Kidney (tissue), 13 donors: ENCODE measurements at regions not wholly inside any gene's neighbourhood (a gene's known extent, or its start where the extent isn't known, plus 50 kb on each side); places are given as distances from the start of the nearest gene placed in this dataset.

Experiments used
- DNase-seq, 5 donors: peaks; one replicate each; pipeline ENCODE4 v3.0.0-alpha.2; 2013 to 2020
- FAIRE-seq: peaks from 2 replicates; lab custom pipeline; 2012; peaks lifted over from hg19 to GRCh38; lab: Jason Lieb, UNC
- H3K27ac ChIP-seq, 2 donors: one replicate each; pipeline ENCODE4 v1.7.0; 2013; ENCODE audit warnings: low read depth in 2 of 2, low read length in 2 of 2, inconsistent platforms in 1 of 2
- H3K27me3 ChIP-seq: one replicate; pipeline ENCODE4 v1.7.1; 2013; ENCODE audit warnings: low read length, inconsistent platforms; ENCODE audit not compliant: control insufficient read depth, insufficient read depth
- H3K36me3 ChIP-seq, 3 donors: one replicate each; pipeline versions ENCODE4 v1.7.0 to v1.7.1; 2013; ENCODE audit warnings: low read length in 3 of 3, control low read depth in 1 of 3, inconsistent platforms in 1 of 3; ENCODE audit not compliant: insufficient read depth in 3 of 3, control insufficient read depth in 2 of 3
- H3K4me1 ChIP-seq, 3 donors: one replicate each; pipeline versions ENCODE4 v1.7.0 to v1.7.1; 2013; ENCODE audit warnings: low read length in 3 of 3, inconsistent platforms in 1 of 3, low read depth in 1 of 3; ENCODE audit not compliant: control insufficient read depth in 2 of 3, insufficient read depth in 2 of 3
- H3K4me3 ChIP-seq, 3 donors: one replicate each; pipeline versions ENCODE4 v1.7.0 to v1.8.1; 2013; ENCODE audit warnings: low read length in 3 of 3, control low read depth in 1 of 3, inconsistent platforms in 1 of 3
- H3K9ac ChIP-seq, 3 donors: one replicate each; pipeline versions ENCODE4 v1.7.0 to v1.7.1; 2013; ENCODE audit warnings: low read length in 3 of 3, control low read depth in 1 of 3, inconsistent platforms in 1 of 3
- H3K9me3 ChIP-seq, 3 donors: one replicate each; pipeline versions ENCODE4 v1.7.0 to v1.7.1; 2013; ENCODE audit warnings: low read length in 3 of 3, control low read depth in 1 of 3, inconsistent platforms in 1 of 3; ENCODE audit not compliant: control insufficient read depth in 2 of 3, insufficient read depth in 1 of 3
- intact Hi-C: fragments of 100-400 bp; cut with DNase I; formaldehyde crosslinking; loops from one replicate; pipeline ENCODE4 v1.11.1; 2022
- TF ChIP-seq, protein P1 (sequence below): IDR thresholded peaks from 3 replicates; pipeline ENCODE4 v1.5.1; 2012; ENCODE audit warnings: mild to moderate bottlenecking, moderate library complexity, borderline replicate concordance; ENCODE audit not compliant: insufficient read depth; ENCODE audit errors: extremely low read depth
- donor health status: control.
- donor health status: control.
- donor health status: control.
- donor health status: control.
- donor health status: control.
- donor health status: DM: yes; HTN: yes; CAD: no.
- donor health status: Normal renal cell carcinoma (clear cell type).

GRCh38 chr3:107951126-107951525, 139.7 kb downstream of the CD47 start:
- intact Hi-C loops = no loop called here
- H3K9me3 ChIP-seq = no peaks in the 10 kb centered on the region
- FAIRE-seq = no peak

DNA sequence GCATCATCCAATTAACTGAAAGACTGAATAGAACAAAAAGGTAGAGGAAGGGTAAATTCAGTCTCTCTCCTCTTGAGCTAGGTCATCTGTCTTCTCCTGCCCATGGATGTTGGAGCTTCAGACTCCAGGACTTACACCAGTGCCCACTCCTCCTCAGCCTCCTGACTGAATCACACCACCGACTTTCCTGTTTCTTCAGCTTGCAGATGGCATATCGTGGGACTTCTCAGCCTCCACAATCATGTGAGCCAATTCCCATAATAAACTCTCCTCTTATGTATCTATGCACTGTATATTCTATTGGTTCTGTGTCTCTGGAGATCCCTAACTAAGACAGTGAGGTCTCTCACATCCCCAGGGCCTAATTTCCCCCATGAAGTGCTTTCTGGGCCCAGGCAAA, 140.4 kb downstream of the CD47 start:
- DNase-seq (no peak), FAIRE-seq (no peak)
- Histone ChIP-seq H3K36me3 (no peaks in the 10 kb centered on the region), H3K4me3 (no peak overlapping the region), H3K4me1 (no peaks in the 10 kb centered on the region), H3K27ac (no peak overlapping the region), H3K9ac (no peak overlapping the region), H3K9me3 (no peaks in the 10 kb centered on the region), H3K27me3 (no peaks in the 10 kb centered on the region)
- intact Hi-C loops = no loop called here
- TF ChIP-seq, protein P1, sequence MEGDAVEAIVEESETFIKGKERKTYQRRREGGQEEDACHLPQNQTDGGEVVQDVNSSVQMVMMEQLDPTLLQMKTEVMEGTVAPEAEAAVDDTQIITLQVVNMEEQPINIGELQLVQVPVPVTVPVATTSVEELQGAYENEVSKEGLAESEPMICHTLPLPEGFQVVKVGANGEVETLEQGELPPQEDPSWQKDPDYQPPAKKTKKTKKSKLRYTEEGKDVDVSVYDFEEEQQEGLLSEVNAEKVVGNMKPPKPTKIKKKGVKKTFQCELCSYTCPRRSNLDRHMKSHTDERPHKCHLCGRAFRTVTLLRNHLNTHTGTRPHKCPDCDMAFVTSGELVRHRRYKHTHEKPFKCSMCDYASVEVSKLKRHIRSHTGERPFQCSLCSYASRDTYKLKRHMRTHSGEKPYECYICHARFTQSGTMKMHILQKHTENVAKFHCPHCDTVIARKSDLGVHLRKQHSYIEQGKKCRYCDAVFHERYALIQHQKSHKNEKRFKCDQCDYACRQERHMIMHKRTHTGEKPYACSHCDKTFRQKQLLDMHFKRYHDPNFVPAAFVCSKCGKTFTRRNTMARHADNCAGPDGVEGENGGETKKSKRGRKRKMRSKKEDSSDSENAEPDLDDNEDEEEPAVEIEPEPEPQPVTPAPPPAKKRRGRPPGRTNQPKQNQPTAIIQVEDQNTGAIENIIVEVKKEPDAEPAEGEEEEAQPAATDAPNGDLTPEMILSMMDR = no peak

More at GRCh38 chr3:107951126-107951525, 139.7 kb downstream of the CD47 start:
- Histone ChIP-seq H3K4me3 (no peak overlapping the region), H3K36me3 (no peaks in the 10 kb centered on the region), H3K9ac (no peak overlapping the region), H3K4me1 (no peaks in the 10 kb centered on the region), H3K27me3 (no peaks in the 10 kb centered on the region), H3K27ac (no peak overlapping the region)
- no peak for DNase-seq
- TF ChIP-seq, protein P1 = no peak

DNA sequence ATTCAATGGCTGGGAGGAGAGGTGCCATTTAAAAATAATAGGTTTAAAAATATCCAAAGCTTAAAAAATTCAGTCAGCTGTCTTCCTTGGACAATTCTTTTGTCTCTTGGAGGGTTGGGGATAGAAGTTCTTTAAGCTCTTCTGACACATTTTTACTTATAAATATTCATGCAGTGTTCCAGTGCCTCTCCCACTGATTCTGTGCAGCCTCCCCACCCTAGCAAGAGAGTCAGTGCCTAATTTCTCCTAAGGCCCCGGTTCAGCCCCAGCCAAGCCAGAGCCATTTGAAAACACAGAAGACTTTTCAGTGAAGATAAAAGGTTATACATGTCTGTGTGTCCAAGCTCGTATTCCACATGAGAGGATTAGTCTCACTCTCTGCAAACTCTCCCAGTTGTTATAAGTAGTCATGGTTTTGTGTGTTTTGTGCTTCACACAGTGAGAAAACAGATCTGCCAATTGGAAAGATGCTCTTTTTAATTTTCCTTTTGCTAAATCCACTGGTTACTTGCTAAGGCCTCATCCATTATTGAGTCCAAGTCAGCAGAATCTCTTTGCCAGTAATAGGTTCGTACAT, 141.3 kb downstream of the CD47 start:
- TF ChIP-seq, protein P1 = no peak
- H3K4me3 ChIP-seq = no peak overlapping the region
- no peaks in the 10 kb centered on the region for H3K9me3 ChIP-seq
- no peaks in the 10 kb centered on the region for H3K27me3 ChIP-seq
- intact Hi-C loops = no loop called here
- H3K36me3 ChIP-seq = no peaks in the 10 kb centered on the region
- no peak for FAIRE-seq
- DNase-seq = no peak
- H3K4me1 ChIP-seq = no peaks in the 10 kb centered on the region
- H3K27ac ChIP-seq = no peak overlapping the region
- H3K9ac ChIP-seq = no peak overlapping the region

GRCh38 chr3:107947203-107947602, 143.6 kb downstream of the CD47 start:
- no peaks in the 10 kb centered on the region for H3K4me1 ChIP-seq
- H3K9me3 ChIP-seq = no peaks in the 10 kb centered on the region
- intact Hi-C loops = no loop called here
- DNase-seq (no peak), FAIRE-seq (no peak)
- TF ChIP-seq, protein P1 = no peak
- H3K4me3 ChIP-seq = no peak overlapping the region
- H3K9ac ChIP-seq = no peak overlapping the region
- H3K27me3 ChIP-seq = no peaks in the 10 kb centered on the region
- H3K36me3 ChIP-seq = no peaks in the 10 kb centered on the region
- no peak overlapping the region for H3K27ac ChIP-seq
